ENCODE measurements at regions not wholly inside any gene's neighbourhood (a gene's known extent, or its start where the extent isn't known, plus 50 kb on each side); places are given as distances from the start of the nearest gene placed in this dataset.

DNA sequence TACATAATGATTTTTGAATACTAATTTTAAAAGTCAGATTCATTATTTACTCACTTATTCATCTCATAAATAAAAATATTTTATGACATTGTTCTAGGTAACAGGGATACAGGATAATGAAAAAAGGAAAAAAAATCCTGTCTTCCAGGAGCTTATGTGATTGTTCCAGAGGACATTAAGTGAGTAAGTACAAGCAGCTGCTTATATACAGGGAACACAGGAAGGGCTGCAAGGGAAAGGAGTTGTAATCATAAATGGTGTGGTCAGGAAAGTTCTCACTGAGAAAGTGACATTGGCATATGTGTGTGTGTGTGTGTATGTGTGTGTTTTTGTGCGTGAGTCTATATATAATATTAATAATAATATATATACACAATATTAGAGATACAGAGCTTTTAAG lies 121.8 kb downstream of the HAO1 start:
- DNase-seq = no peak

- no peak for DNase-seq
Observed at GRCh38 chr20:7820897-7821296, 119.4 kb downstream of the HAO1 start.

- DNase-seq = no peak
Observed at GRCh38 chr20:7822772-7823171, 117.5 kb downstream of the HAO1 start.

DNA sequence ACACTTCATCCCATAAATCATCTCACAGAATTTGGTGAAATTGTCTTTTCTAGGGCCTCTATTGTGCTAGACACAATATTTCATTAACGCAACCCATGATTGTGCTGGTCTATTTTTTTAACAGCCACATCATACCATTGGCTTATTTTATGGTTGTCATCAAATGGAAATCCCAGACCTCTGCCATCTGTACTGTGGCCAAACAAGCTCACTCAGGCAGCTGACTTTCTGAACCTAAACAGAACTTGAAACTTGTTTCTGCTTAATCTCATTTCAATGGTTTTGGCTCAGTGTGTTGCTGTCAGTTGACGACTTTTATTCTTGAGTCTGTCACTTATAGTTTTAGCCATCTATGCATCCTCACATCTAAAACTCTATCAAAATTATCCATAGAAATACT lies 111.8 kb downstream of the HAO1 start:
- no peak for DNase-seq

GRCh38 chr20:7829031-7829430 lies 111.2 kb downstream of the HAO1 start:
- no peak for DNase-seq

DNA sequence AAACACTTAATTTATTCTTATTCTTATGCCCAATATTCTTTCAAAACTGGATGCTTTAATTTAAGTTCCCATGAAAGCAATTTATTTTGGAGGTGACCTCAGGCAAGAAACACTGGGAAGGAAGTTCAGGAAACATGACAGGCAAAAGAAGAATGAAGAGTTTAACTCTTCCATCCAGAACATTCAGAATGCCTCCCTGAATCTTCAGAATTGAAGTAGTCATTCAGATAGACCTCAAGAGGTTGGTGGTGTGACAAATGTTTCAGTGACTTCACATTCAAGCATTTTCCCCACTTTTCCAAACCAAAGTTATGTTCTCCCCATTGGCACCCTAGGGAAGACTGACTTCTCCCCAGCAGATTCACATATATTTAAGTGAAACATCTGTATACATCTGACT lies 110.5 kb downstream of the HAO1 start:
- DNase-seq = no peak

All from activated CD4-positive, alpha-beta T cell treated with anti-CD3 and anti-CD28 coated beads, Interleukin-2, amount 50 U/mL, for 48 hours (primary cell).